MCF 10A (cell line): ENCODE measurements at regions not wholly inside any gene's neighbourhood (a gene's known extent, or its start where the extent isn't known, plus 50 kb on each side); places are given as distances from the start of the nearest gene placed in this dataset.

ENCODE experiments used
- BruUV-seq: library from RNA; stranded (reverse); fragments of 400-500 nt; replicated peaks from 2 replicates; lab custom pipeline; 2021; lab: Mats Ljungman, UMichigan
- CTCF ChIA-PET: fragments of 300-600 bp; sonication (Branson Sonifier 250); formaldehyde crosslinking; extraction: SDS; loops from one replicate; lab custom pipeline; 2021; ENCODE audit warnings: antibody characterized with exemption, inconsistent platforms; lab: Yijun Ruan, JAX
- POLR2A ChIA-PET: fragments of 300-600, 350-650 bp; sonication (Branson Sonifier 250); formaldehyde crosslinking; extraction: SDS; loops from one replicate; lab custom pipeline; 2020; ENCODE audit warnings: antibody characterized with exemption, inconsistent platforms; lab: Yijun Ruan, JAX
- DNase-seq: peaks from one replicate; pipeline ENCODE4 v3.0.0-alpha.2; 2018; ENCODE audit not compliant: unreplicated experiment
- H3K27ac Mint-ChIP-seq: one replicate; pipeline ENCODE4 v1.8.0; 2022; ENCODE audit warnings: mild to moderate bottlenecking, low read depth, mixed read lengths; ENCODE audit not compliant: unreplicated experiment
- H3K27me3 Mint-ChIP-seq: one replicate; pipeline ENCODE4 v1.8.0; 2022; ENCODE audit warnings: mixed read lengths; ENCODE audit not compliant: insufficient read depth, unreplicated experiment
- H3K36me3 Mint-ChIP-seq: one replicate; pipeline ENCODE4 v1.8.0; 2022; ENCODE audit warnings: mild to moderate bottlenecking, moderate library complexity, mixed read lengths; ENCODE audit not compliant: insufficient read depth, unreplicated experiment
- H3K4me1 Mint-ChIP-seq: one replicate; pipeline ENCODE4 v1.8.0; 2022; ENCODE audit warnings: mixed read lengths; ENCODE audit not compliant: insufficient read depth, unreplicated experiment
- H3K4me3 Mint-ChIP-seq: one replicate; pipeline ENCODE4 v1.8.0; 2022; ENCODE audit warnings: mild to moderate bottlenecking, moderate library complexity, mixed read lengths; ENCODE audit not compliant: unreplicated experiment
- H3K9me3 Mint-ChIP-seq: one replicate; pipeline ENCODE4 v1.8.0; 2022; ENCODE audit warnings: mixed read lengths; ENCODE audit not compliant: unreplicated experiment
- CTCF ChIP-seq: fragments of 200-600 bp; IDR thresholded peaks from one replicate; pipeline ENCODE4 v1.8.0; 2022; ENCODE audit warnings: antibody characterized with exemption, mild to moderate bottlenecking; ENCODE audit not compliant: unreplicated experiment
- intact Hi-C: fragments of 100-400 bp; cut with micrococcal nuclease; formaldehyde crosslinking; loops from 2 replicates; pipeline ENCODE4 v1.14.1; 2022

- no peaks in the 10 kb centered on the region for H3K9me3 Mint-ChIP-seq
- intact Hi-C loops = no loop called here
- POLR2A ChIA-PET = interaction anchor here (1.6 kb wide), 1 partner anchor 29 kb away, joined by 3 read pairs; no protein-coding TSS in a partner anchor
- no peak overlapping the region for H3K27ac Mint-ChIP-seq
- H3K4me1 Mint-ChIP-seq = no peaks in the 10 kb centered on the region
- CTCF ChIA-PET = no interaction called here
- H3K36me3 Mint-ChIP-seq = no peaks in the 10 kb centered on the region
- BruUV-seq = no TSS peak
- no peak for TF ChIP-seq CTCF
- no peak overlapping the region for H3K4me3 Mint-ChIP-seq
- peaks cover 64% of the 10 kb centered on the region for H3K27me3 Mint-ChIP-seq
- no peak for DNase-seq
Observed at GRCh38 chr9:28014212-28014611, 440.9 kb upstream of the C9orf72 start.

- Mint-ChIP-seq H3K9me3 (no peaks in the 10 kb centered on the region), H3K36me3 (no peaks in the 10 kb centered on the region), H3K4me1 (no peaks in the 10 kb centered on the region), H3K4me3 (no peak overlapping the region), H3K27me3 (peaks cover 58% of the 10 kb centered on the region), H3K27ac (no peak overlapping the region)
- BruUV-seq = no TSS peak
- TF ChIP-seq CTCF = no peak
- ChIA-PET CTCF (no interaction called here), POLR2A (no interaction called here)
- DNase-seq = no peak
- intact Hi-C loops = no loop called here
Observed at GRCh38 chr9:28024676-28025075, 451.4 kb upstream of the C9orf72 start.

- intact Hi-C loops = no loop called here
- DNase-seq = no peak
- TF ChIP-seq CTCF = no peak
- H3K36me3 Mint-ChIP-seq = no peaks in the 10 kb centered on the region
- H3K27ac Mint-ChIP-seq = no peak overlapping the region
- no peaks in the 10 kb centered on the region for H3K4me1 Mint-ChIP-seq
- peaks cover 63% of the 10 kb centered on the region for H3K27me3 Mint-ChIP-seq
- ChIA-PET CTCF (interaction anchor here (0.6 to 0.8 kb wide), 2 partner anchors 11 to 78 kb away, joined by 3 to 4 read pairs; no protein-coding TSS in a partner anchor), POLR2A (no interaction called here)
- no peak overlapping the region for H3K4me3 Mint-ChIP-seq
- no peaks in the 10 kb centered on the region for H3K9me3 Mint-ChIP-seq
- no TSS peak for BruUV-seq
Observed at GRCh38 chr9:28025186-28025585, 451.9 kb upstream of the C9orf72 start.

GRCh38 chr9:28031521-28032267, 458.4 kb upstream of the C9orf72 start:
- no peak overlapping the region for H3K4me3 Mint-ChIP-seq
- ChIA-PET POLR2A (interaction anchor here (0.6 kb wide), 1 partner anchor 42 kb away, joined by 3 read pairs; no protein-coding TSS in a partner anchor), CTCF (interaction anchor here (0.7 kb wide), 1 partner anchor 41 kb away, joined by 3 read pairs; no protein-coding TSS in a partner anchor)
- no peaks in the 10 kb centered on the region for H3K4me1 Mint-ChIP-seq
- peaks cover 46% of the 10 kb centered on the region for H3K27me3 Mint-ChIP-seq
- no peaks in the 10 kb centered on the region for H3K36me3 Mint-ChIP-seq
- no TSS peak for BruUV-seq
- no peaks in the 10 kb centered on the region for H3K9me3 Mint-ChIP-seq
- intact Hi-C loops = no loop called here
- no peak for TF ChIP-seq CTCF
- DNase-seq = no peak
- H3K27ac Mint-ChIP-seq = no peak overlapping the region
